ENCODE measurements at regions not wholly inside any gene's neighbourhood (a gene's known extent, or its start where the extent isn't known, plus 50 kb on each side); places are given as distances from the start of the nearest gene placed in this dataset.
"Not testable (repeated sequence)": the region's sequence is repeated elsewhere in the genome, so short reads cannot be mapped to it uniquely, and the experiment has no call there.

DNA sequence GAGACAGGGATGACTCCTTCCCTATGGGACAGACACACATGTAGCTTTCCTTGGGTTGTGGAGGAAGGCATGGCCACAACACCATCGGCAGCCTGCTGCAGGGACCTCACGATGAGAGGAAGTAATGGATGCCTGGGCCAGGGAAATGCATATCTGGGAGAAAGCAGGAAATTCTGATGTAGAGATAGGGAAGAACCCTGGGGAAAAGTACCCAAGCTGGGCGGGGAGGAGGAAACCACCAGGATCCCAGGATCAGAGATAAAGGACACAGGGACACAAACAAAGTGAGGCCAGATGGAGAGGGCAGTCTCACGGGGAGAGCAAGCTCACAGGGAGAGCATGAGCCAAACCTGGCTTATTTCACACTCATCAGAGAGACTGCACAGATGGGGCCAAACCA is 294.7 kb upstream of the TEKT4 start:
- not testable (repeated sequence) for DNase-seq

DNA sequence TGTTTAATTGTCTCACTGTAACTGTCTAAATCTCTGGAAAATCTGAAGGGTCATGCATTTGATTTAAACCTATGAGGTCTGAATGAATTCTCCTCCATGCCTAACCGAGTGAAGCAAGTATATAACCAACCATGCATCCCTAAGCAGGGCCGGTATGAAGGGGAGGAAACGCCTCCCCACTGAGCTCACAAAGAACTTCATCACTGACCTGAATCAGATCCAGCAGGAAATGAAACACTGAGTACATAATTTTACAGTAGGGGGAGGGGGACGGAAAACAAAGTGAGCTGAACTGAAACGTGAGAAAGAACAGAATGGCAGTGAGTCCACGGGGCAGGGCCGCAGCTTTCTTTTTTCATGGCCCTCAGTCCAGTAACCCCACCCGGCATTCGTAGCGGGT is 294.1 kb upstream of the TEKT4 start:
- not testable (repeated sequence) for DNase-seq

DNA sequence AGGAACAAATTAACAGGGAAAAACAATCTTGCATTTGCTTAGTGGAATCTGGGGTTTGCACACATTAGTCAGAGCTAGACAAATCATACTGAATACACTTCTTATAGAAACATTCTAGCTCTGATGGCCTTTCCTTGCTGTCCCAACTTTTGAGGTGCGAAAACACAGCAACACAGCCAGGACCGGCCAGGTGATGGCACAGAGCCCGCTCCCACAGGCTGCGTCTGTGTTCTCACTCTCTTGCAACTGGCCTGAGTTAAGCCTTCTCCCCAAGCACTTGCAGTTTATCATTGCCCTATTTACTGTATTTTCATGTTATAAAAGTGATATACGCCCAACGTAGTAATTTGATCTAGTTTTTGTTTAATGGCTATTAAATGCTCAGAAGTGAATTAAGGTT is 292.0 kb upstream of the TEKT4 start:
- not testable (repeated sequence) for DNase-seq

DNA sequence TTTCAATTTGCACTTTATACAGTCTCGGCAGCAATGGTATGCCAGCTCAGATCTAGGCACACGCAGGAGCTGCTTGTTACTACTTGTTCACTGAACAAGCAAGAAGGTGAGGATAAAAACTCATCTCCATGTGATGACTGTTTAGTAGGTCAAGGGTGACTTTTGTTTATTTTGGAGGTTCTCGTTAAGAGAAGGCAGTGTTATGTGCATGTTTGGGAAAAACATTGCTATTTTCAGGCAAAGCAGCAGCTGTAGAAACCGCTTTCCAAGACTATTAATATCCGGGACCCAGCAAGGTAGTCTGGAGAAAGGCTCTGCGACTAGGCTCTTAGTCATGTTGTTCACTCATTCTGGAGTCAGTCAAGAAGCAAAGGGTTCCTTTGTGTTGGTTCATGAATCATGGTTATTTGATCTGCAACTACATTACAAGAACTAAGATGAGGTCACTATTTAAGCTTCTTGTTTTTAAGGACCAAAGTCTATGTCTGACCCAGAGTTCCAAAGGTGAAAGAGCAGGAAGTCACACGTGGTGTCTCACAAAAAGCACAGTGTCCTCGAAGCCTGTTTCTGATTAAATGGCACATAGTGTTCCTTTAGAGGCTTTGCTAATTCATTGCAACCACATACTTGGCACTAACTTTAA is 288.0 kb upstream of the TEKT4 start:
- DNase-seq = not testable (repeated sequence)

DNA sequence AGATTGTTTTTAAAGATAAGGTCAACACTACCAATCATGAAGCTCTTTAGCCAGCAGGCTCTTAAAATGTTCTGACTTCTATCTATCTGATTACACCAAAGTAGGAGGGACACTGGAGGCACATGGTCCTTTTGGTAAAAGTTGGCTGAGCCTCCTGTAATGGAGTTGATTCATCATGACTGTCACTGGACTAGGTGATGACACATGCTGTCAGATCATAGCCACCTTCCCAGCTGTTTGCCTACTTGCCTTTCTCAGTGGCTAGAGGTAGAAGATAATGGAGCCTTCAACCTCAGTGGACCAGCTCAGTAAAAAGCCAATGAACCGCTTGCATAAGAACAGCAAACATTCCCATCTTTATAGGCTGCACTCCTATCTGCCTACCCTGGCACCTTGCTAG is 286.7 kb upstream of the TEKT4 start:
- not testable (repeated sequence) for DNase-seq

DNA sequence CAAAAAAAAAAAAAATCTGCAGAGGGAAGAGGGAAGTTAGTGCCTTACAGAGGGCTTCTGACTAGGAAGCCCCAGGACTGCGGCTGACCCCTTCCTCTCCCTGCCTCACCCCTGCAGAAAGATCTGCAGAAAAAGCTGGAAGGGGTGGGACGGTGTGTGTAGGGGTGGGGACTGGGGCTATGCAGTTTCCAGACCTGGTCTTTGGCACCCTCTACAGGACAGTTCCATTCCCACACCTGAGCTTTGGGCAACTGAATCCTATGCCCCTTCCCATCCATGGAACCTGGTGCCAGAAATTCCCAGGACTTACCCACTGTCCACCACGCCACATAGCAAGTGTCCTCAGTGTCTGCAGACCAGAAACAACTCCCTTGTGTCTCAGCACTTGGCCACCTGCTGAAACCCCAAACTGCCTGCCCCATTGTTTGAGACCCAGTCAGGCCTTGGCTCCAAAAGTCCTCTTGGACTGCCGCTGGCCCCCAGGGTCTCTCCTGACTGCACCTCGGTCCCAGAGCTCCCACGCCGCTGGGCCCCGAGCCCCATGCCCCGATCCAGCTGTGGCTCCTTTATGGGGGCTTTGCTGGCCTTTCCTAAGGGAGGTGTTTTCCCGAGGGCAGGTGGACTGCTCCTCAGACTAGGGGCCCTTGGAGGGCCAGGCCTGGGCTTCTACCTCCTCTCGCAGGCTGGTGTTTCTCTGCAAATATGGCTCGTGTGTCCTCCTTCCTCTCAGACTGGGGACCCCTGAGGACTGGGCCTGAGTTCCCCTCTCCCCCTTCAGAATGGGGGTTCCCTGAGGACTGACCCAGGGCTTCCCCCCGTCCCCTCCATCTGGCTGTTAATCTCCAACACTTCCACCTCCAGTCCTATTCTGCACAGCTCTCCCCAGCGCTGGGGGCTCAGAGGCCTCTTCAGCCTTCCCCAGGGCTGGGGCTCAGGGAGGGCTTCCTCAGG is 284.9 kb upstream of the TEKT4 start:
- DNase-seq = peak; percentile 0

DNA sequence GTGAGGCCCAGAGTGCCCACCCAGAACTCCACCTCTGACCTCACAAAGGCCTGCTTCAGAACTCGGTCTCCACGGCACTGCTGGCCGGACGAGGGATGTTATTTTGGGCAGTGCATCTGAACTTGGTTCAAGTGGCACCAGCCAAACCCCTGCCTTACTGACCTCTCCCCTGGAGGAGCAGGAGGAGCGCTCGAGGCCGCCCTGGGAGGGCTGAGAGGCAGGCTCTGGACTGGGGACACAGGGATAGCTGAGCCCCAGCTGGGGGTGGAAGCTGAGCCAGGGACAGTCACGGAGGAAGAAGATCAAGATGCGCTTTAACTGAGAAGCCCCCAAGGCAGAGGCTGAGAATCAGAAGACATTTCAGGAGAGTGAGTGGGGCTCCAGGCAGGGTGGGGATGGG is 284.2 kb upstream of the TEKT4 start:
- DNase-seq = not testable (repeated sequence)

DNA sequence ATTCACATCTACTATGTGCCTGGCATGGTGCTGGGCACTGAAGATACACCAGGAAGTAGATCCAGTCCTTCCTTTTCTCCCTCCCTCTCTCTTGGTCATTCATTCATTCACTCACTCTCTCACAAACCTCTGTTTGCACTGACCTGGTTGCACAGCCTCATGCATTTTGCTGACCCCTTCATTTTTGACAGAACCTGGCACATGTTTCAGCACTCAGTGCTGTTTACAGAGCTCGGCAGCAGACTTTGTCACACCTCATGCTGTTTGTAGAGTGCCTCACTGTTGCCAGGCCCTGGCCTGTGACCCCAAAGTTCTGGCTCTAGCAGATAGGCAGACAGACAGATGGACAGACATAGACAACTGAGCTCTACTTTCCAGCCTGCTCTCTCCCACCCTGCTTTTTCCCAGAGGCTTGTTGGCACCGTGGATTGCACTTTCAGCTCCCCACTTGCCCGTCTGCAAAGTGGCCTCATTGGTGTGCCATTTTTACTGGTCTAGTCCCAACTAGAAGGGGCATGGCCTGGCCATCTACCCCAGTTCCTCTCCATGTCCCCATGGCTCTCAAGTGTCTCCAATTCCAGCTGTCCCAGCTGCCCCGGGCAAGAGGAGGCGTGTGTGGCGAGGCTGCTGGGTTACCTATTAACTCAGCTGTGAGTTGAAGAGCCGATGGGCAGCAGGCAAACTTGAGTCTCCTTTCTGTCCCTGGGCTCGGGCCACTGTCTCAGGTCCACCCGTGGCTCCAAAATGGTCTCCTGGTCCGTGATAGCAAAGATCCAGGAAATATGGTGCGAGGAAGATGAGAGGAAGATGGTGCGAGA is 277.0 kb upstream of the TEKT4 start:
- DNase-seq = not testable (repeated sequence)

DNA sequence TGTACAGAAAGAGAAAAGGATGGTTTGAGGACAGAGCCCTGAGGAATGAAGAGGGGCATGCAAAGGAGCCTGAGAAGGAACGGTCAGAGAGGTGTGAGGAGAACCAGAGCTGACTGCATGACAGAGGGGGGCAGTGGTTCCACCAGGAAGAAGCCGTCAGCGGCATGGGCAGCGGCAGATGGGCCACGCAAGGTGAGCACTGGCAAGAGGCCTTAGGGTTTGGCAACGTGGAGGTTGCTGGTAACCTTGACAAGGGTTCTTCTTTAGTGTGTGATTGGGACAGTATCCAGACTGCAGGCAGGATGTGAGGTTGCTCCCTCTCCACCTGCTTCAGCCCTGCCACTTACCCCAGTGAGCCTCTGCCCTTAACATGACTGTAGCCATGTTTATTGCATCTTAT is 275.3 kb upstream of the TEKT4 start:
- DNase-seq = not testable (repeated sequence)

DNA sequence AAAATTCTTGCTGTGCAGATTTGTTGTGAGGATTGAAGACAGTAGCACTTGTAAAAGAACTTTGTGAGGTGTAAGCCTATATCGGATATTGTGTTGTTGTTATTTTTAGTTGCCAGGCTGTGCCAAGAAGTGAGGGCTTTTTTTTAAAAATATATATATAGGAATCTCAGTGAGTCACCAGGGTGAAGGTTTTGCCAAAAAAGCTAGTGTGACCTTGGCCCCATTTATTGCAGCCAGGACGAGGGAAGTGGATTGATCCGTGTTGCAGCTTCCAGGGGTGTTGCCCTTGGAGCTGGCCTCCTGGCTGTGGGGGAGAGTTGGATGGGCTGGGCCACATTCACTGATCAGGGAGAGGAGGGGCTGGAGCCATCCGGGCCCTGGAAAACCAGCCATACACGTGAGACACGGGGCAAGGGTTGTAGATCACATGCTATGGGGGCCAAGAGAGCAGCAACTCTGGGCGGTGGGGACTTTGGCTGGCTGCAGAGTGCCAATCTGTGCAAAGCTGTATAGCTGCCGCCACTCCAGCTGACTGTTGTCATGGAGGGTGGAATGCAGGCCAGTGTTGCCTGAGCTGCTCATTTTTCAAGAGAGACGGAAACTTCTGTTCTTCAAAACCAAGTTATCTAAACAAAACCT is 273.0 kb upstream of the TEKT4 start:
- DNase-seq = not testable (repeated sequence)

DNA sequence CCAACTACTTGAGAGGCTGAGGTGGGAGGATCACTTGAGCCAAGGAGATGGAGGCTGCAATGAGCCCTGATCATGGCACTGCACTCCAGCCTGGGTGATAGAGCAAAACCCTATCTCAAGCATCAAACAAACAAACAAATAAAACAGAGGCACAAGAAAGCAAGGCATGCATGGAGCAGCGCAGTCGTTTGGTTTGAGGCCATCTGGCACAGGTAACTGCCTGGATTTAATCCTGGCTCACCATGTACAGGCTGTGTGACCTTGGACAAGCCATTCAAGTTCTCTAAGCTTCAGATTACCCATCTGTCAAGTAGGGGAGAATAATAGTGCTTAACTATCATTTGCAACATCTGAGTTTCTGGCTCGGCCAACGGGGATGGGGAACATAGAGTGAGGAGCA is 270.3 kb upstream of the TEKT4 start:
- DNase-seq = not testable (repeated sequence)

DNA sequence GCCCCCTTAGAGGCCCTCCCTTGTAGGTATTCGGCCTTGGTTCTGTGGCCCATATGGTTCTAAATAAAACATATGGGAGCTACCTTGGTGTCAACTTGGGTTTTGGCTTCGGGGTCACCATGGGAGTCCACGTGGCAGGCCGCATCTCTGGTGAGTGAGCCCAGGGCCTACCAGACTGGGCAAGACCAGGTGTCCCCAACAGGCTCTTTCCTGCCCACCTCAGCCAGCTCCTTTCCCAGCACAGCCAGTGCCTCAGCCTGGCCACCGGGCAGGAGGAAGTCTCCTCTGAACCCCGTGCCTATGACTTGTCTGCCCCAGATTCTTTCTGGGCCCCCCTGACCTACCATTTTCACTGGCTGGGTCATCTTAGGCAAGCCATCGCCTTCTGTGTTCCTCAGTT is 268.8 kb upstream of the TEKT4 start:
- DNase-seq = no peak

DNA sequence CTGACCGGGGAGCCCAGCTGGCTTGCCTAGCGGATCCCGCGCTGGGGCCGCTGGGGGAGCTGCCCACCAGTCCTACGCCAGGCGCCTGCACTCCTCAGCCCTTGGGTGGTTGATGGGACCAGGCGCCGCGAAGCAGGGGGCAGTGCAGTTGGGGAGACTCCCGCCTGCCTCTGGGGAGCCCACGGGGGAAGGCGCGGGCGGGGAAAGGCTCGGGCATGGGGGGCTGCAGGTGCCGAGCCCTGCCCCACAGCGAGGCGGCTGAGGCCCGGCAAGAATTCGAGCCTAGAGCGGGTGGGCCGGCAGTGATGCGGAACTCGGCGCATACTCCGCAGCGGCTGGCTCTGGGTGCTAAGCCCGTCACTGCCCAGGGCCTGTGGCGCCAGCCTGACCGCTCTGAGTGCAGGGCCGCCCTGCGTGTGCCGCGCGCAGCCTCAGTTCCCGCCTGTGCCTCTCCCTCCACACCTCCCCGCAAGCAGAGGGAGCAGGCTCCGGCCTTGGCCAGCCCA is 249.1 kb upstream of the TEKT4 start:
- DNase-seq = no peak

DNA sequence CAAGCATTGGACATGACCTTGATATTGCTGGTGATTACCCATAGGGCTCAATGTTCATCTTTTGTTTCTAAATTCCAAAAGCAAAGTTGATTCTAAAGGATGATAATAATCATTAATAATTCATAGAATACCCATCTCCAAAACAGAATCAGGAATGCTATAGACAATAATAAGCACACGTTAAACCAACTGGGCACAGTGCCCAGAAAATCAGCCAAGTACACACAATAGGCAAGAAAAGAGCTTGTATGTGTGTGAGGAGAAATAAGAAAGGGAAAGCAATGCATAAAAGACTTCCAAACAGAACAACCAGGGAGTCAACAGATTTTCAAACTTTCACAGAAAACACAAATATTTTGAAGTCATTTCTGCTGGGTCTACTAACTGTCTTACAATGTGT is 242.3 kb upstream of the TEKT4 start:
- not testable (repeated sequence) for DNase-seq

DNA sequence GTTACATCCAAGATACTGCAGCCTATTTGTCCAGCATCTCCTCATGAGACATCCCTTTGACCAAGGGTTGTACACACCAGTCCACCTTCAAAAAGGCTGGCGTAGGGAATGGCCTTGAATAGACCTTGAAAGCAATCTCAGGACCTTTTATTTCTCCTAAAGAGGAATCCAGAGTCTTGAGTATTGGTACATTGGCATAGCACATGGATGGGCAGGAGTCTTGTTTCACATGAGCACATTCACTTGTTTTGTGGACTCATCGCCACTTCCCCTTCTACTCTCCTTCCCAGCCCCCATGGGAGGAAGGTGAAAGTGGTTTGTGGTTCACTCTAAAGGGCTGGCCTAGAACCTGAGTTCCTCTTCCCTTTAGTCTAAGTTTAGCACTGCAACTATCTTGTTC is 229.8 kb upstream of the TEKT4 start:
- DNase-seq = not testable (repeated sequence)

DNA sequence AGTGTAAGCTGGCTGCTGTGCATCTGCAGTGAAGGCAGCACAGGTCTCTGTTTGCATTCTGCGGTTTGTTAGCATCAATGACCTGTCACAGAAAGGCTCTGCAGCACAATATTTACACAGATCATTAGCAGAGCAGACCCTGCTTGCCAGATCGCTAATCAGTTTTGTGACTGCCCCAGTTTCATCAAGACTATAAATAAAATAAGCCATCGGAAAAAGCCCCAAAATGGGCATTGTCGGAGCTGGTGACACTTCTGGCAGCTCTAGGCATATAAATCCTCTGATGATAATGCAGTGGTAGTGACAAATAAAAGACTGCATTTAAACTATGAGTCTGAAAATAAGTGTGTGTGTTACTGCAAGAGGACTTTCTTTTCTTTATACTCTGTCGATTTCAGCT is 219.1 kb upstream of the TEKT4 start:
- DNase-seq = not testable (repeated sequence)

DNA sequence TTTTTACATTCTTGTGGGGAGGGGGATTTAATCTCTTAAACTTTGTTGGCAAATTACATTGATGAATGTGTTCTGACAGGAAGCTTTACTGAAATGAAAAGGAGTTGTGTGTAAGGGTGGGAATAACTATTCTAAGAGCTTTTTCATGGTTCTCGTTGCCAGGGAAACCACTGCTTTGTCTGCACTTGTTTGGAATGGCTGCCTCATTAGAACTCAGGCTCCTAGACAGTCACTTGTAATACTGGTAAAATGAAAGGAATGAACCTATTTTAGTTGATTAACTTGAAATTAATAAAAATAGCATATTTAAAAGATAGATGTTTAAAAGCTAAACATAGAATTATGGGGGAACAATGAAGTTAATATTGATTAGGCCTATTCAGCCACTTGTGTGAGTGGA is 201.4 kb upstream of the TEKT4 start:
- not testable (repeated sequence) for DNase-seq

DNA sequence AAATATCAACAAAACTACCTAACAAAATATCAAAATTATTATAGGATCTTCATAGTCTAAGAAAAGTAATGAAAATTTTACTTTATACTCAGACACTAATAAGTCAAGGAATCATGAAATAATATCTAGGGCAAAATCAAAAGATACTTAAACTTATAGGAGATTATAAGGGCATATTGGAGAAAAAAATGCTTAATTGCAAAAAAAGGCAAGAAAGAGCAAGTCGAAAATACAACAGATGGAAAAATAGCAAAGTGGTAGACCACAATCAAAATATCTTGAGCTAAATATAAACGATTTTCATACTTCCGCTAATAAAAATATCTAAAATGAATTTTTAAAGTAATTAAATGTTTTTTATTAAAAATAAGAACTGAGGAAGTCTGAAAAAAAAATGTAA is 177.0 kb upstream of the TEKT4 start:
- not testable (repeated sequence) for DNase-seq

DNA sequence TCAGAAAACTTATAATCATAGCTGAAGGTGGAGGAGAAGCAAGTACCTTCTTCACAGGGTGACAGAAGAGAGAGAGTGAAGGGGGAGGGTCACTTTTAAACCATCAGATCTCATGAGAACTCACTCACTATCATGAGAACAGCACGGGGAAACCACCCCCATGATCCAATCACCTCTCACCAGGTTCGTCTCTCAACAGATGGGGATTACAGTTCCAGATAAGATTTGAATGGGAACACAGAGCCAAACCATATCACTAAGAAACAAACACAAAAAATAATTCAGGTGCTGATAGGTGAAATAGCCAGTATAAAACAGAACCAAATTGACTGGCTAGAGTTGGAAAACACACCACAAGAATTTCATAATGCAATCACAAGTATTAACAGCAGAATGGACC is 162.2 kb upstream of the TEKT4 start:
- not testable (repeated sequence) for DNase-seq

DNA sequence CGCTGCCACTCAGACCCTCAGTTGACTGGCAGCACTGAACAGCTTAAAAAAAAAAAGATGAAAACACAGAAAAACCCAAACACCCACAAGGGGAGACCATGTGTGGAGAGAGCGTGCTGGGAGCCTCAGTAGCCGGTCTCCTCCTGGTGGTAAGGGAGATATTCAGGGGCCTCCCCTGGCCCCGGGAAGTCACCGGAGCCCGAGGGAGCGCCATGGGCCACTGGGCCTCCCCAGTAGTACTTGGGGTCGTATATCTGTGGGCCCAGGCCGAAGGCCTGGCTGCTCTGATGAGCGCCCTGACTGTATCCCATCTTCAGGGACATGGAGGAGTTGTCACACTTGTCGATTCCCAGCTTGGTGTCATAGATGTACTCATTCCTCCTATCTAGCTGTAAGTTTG is 145.7 kb upstream of the TEKT4 start:
- DNase-seq = no peak

DNA sequence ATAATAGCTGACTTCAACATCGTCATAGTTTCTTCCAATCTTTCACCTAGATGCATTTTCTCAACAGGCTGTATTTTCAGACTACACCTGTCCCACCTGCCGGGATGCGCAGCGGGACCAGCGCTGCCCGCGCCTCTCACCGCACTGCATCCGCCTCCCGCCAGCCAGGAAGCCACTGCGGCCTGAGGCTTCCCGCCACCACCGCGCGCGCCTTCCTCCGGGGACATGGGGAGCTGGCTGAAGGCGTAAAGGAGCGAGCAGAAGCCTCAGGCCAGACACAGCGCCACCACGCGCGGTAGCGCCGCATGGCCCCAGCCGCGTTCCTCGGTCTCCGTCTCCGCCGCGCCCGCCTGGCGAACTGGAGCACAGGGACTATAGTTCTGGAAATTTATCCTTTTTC is 135.7 kb upstream of the TEKT4 start:
- DNase-seq = not testable (repeated sequence)

DNA sequence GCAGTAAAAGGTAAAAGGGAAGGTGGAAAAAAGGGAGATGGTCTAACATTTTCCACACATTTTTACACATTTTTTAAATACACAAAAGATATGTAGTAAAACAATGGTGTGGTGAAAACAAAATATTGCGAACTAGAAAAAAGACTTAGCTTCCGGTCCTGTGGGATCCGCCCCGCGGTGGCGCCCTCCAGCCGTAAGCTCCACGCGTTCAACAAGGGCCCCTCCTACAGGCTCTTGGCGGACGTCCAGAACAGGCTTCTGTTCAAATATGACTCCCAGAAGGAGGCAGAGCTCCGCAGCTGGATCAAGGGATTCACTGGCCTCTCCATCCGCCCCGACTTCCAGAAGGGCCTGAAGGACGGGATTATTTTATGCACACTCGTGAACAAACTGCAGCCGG is 134.1 kb upstream of the TEKT4 start:
- DNase-seq = not testable (repeated sequence)

All from fibroblast of skin of scalp (primary cell).